LHCN-M2 (cell line): ENCODE measurements at regions not wholly inside any gene's neighbourhood (a gene's known extent, or its start where the extent isn't known, plus 50 kb on each side); places are given as distances from the start of the nearest gene placed in this dataset.
A peak's percentile ranks its signal among the peaks of the same experiment; 100 is the strongest.
"Not testable (repeated sequence)": the region's sequence is repeated elsewhere in the genome, so short reads cannot be mapped to it uniquely, and the experiment has no call there.

Experiments used
- DNase-seq: peaks from one replicate; pipeline ENCODE4 v3.0.0-alpha.2; 2012; ENCODE audit warnings: low read depth

DNA sequence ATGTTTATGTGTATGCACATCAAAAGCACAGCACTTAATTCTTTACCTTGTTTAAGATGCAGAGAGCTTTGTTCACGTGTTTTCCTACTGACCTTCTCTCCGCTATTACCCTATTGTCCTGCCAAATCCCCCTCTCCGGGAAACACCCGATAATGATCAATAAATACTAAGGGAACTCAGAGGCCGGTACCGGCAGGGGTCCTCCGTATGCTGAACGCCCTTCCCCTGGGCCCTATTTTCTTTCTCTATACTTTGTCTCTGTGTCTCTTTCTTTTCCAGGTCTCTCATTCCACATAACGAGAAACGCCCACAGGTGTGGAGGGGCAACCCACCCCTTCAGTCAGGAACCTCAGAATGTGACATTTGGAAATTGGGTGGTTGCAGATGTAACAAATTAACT lies 160.1 kb downstream of the ADRA2C start:
- DNase-seq: not testable (repeated sequence)

DNA sequence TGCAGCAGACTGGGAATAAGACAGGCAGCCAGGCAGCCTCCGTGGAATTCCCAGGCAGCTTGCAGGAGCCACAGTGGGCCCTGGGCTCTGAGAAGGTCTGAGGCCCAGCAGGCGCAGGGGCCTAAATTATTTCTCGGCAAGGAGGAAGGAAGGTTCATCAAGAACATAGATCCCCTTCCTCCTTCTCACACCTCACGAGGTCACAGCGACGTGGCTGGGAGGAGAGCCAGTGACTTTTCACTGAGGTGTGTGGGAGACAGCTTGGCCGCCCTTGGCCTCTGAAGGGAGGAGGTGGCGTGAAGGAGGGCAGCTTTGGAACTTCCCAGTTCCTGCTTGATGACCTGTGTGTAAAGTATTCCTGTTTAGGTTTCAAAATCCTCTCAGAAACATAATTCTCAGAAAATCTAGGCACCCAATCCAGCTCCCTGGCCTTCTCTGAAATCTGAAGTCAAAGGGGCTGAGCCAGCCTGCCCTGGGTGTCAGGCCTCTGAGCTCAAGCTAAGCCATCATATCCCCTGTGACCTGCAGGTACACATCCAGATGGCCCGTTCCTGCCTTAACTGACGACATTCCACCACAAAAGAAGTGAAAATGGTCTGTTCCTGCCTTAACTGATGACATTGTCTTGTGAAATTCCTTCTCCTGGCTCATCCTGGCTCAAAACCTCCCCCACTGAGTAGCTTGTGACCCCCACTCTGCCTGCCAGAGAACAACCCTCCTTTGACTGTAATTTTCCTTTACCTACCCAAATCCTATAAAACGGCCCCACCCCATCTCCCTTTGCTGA lies 161.0 kb downstream of the ADRA2C start:
- DNase-seq: not testable (repeated sequence)

DNA sequence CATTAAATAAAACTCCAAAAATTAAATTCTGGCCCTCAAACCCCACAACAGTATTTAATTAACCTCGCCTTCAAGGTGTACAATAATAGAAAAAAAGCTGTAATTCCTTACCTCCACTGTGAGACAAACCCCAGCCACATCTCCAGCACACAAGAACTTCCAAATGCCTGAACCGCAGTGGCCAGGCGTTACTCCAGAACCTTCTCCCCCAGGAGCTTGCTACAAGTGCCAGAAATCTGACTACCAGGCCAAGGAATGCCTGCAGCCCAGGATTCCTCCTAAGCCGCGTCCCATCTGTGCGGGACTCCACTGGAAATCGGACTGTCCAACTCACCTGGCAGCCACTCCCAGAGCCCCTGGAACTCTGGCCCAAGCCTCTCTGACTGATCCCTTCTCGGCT lies 163.2 kb downstream of the ADRA2C start:
- not testable (repeated sequence) for DNase-seq

DNA sequence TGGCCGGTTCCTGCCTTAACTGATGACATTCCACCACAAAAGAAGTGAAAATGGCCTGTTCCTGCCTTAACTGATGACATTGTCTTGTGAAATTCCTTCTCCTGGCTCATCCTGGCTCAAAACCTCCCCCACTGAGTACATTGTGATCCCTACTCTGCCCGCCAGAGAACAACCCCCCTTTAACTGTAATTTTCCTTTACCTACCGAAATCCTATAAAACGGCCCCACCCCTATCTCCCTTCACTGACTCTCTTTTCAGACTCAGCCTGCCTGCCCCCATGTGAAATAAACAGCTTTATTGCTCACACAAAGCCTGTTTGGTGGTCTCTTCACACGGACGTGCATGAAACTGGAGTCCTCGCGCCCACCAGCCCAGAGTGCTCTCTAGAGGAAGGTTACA lies 166.5 kb downstream of the ADRA2C start:
- not testable (repeated sequence) for DNase-seq

DNA sequence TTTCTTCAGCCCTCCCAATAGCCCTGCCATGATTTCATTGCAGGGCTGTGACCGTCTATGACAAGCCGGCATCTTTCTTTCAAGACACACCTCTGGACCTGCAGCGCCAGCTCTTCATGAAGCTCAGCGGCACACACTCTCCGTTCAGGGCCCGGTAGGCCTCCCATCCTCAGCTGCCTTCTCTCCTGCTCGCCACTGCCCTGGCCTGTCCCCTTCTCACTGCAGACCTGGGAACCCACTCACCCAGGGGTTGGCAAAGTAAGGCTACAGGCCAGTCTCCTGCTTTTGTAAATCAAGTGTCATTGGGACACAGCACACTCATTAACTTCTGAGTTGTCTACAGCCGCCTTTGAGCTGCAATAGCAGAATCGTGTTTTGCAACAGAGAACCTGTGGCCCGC lies 169.2 kb downstream of the ADRA2C start:
- DNase-seq: not testable (repeated sequence)

DNA sequence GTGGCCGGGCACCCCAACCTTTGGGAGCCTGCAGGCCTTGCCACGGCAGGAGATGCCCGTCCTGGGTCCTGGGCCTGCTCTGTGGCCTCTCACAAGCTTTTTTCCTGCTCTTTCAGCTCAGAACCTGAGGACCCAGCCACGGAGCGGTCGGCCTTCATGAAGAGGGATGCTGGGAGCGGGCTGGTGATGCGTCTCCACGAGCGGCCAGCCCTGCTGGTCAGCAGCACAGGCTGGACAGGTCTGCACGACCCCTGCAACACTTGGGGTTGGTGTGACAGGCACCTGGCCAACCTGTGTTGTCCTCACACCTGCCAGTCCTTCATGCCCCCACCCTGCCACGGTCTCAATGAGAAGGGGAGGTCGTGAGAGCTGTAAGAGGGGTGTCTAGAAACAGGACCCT lies 170.0 kb downstream of the ADRA2C start:
- DNase-seq: no peak

DNA sequence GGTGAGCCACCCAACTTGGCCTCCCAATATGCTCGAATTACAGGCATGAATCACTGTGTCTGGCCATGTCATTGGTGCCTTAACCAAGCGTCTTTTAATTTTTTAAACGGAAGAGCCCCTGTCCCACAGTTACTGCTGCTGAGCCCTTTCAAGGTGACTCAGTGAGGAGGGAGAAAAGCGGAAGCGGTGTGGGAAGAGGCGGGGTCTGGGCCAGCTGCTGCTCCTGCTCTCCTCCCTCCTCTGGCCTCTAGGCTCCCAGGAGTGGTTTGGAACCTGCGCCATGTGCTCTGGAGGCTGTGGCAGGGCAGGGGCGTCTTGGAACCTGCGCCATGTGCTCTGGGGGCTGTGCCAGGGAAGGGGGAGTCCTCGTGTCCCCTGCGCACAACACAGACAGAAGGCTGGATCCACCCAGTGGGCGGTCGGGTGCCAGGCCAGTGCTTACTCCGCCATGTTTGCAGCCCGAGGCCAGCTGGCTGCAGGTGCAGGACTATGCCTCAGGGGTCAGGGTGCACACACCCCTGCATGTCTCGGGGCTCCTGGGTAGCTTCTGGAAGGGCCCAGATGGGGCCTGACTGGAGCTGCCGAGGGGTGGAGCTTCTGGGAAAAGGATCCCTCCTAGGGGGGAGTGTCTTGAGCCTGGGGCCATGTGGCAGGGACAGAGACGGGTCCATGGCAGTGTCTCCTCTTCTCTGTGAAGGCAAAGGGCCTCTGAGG lies 171.8 kb downstream of the ADRA2C start:
- DNase-seq: peak; percentile 59

DNA sequence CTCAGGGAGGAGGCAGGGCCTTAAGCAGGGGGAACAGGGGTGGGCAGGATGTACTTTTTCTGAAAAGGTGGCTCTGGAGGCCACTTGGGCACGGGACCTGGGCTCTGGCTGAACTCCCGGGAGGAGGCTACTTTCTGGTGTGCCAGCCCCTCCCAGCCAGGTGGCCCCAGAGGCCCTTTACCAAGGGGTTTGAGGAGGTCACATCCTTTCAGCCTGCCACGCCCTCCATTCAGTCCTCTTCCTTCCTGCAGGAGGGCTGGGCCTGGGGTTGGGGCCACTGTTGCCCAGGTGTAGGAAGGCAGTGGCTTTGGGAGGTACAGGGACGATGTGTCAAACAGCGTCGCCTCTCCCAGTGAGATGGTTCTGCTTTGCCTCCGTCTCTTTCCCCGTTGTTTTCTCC lies 172.5 kb downstream of the ADRA2C start:
- not testable (repeated sequence) for DNase-seq

DNA sequence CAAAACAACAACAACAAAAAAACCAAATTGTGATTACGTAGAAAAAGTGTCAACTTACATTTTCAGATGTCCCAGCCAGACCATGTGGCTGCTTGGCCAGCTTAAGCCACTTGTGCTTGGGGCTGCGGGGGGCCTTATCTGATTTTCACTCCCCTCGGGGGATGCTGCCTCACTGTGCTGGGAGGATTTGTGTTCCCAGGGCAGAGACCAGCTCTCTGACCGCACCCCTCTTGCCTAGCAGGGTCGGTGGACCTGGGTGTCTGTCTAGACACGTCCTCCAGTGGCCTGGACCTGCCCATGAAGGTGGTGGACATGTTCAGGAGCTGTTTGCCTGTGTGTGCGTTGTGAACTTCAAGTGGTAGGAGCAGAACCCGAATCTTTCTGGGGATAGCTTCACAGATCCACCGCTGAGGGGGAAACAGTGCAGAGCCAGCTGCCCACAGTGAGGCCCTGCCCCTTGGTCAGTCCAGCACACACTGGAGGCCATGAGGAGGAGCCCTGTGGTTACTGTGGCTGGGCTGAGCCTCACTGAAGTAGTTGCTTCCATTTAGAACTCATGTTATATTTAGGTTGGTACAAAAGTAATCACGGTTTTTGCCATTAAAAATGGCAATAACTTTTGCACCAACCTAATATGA lies 173.9 kb downstream of the ADRA2C start:
- DNase-seq: peak; percentile 67

DNA sequence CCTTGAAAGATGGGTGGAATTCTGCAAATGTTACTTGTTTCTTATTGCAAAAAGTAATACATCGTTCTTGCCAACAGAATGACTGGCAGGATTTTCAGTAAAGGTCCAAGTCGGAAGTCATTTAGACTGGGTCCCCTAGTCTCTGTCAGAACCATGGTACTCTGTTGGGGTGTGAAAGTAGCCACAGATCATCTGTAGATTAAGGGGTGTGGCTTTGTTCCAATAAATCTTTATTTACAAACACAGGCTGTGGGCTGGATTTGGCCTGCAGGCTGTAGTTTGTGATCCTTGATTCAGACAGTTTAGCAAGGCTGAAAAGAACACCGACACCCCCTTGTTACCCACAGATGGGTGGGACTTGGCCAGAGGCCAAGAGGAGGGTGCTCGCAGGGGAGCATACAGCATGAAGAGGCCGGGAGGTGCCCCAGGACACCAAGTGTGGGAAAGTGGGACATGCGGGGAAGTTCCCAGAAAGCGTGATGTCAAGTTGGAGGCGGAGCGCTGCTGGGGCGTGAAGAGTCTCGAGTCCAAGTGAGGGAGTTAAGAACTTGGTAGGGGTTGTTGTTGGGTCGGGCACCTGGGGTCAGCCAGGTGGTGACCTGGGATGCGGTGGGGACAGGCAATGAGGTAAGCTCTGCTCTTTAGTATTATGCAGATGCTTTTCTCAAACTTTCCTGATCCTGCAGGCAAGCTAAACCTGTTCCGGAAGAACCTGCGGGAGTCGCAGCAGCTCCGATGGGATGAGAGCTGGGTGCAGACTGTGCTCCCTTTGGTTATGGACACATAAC lies 175.7 kb downstream of the ADRA2C start:
- DNase-seq: not testable (repeated sequence)

DNA sequence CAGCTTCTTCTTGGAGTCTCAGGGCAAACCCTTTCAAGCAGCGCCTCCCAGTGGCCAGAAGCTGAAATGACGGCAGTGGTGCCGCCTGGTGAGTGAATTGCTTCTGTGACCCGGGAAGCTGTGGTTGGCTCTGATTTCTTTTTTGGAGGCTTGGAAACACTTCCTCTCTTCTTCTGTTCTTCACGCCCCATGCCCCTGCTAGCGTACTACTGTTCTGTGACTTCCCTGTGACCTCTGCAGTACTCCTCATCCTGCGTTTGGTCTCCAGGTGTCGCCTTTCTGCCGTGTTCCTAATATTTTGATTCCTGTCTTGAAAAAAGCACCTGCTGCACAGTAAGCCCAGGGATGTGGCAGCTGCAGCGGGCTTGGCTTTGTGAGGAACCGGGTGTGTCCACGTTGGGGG lies 176.4 kb downstream of the ADRA2C start:
- DNase-seq: peak; percentile 62

DNA sequence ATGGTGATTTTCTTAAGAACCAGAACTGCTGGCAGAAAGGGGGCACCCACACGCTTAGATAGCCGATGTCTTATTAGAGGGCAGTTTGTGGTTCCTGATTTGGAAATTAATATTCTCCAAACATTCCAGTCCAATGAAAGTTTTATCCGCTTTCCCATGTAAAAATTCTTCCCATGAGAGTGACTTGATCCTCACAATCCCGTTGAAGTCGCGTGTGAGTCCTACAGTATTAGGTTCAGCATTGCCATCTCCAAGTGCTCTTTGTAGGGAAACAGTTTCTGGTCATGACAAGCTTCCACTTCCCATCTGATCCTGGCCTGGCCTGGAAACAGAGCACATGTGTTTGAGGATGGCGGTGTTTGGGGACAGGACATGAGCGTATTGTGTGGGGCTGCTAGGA lies 176.9 kb downstream of the ADRA2C start:
- peak; percentile 29 for DNase-seq

DNA sequence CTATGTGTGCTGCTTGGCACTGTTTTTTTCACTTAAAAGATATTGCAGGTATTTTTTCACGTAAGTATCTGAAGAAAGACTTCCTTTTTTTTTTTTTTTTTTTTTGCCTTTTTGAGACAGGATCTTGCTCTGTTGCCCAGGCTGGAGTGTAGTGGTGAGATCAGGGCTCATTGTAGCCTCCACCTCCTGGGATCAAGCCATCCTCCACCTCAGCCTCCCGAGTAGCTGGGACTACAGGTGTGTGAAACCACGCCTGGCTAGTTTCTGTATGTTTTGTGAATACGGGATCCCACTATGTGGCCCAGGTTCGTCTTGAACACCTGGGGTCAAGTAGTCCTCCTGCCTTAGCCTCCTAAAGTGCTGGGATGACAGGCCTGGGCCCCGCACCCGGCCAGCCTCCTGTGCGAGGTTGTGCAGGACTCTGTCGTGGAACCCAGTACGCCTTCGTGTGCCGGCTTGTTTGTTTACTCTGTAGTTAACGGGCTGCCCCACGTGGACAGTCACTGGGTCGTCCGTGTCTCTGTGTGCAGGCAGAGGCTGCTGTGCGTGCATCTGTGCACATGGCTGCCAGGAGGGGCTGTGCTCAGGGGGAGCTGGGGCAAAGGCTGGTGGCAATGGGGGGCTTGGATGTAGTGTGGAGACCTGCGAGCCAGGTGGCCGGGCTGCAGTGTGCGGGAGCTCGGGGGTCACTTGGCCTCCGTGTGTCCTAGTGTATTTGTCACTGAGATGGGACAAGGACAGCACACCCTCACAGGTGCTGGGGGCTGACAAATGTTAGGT lies 179.5 kb downstream of the ADRA2C start:
- no peak for DNase-seq

DNA sequence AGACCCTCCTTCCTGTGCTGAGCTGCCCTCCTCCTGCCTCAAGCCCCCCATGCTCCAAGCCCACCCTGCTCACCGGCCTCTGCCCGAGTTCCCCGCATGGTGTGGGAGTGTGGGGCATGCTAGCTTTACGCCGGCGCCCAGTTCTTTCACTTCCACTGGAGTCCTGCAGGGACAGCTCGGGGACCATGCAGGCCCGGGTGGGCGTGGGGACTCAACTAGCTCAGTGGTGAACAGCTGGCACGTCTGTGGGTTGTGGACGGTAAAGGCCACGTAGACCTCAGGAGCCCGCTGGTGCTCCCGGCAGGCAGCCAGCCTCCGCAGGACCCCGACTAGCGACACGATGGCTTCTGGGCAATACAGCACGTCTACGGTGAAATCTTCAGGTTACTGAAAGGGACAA lies 180.4 kb downstream of the ADRA2C start:
- not testable (repeated sequence) for DNase-seq

DNA sequence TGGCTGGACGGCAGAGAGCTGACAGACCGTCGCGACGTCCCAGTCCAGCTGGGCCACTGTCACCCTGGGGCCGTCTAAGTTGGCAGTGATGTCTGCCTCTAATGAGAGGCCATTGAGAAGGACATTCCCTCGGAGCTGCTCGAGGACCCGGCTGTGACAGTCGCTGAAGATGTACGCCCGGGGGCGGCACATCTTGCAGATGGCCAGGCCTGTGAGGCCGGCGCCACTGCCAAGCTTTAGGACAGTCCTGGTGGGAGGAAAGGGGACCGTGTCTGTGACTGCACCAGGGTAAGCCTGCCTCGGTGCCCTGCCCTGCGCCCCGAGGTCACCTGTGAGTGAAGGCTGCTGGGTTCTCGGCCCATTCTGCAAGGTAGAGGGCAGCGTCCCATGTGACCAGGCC lies 181.6 kb downstream of the ADRA2C start:
- DNase-seq: not testable (repeated sequence)

DNA sequence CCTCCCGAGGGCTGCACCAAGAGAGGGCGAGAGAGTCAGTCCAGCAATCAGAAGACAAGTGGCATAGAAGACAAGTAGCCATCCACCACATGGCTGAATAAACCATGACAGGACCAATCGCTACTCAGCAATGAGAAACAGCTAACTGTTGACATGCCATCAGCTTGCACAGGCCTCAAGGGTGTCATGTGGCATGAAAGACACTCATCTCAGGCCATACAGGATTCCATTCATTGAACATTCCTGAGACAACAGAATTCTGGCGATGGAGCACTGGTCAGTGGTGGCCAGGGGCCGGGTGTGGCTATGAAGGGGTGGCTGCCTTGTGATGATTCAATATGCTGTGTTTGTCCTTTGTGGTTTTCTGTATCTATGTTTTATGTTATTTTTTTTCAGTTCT lies 182.0 kb downstream of the ADRA2C start:
- DNase-seq: peak; percentile 31

DNA sequence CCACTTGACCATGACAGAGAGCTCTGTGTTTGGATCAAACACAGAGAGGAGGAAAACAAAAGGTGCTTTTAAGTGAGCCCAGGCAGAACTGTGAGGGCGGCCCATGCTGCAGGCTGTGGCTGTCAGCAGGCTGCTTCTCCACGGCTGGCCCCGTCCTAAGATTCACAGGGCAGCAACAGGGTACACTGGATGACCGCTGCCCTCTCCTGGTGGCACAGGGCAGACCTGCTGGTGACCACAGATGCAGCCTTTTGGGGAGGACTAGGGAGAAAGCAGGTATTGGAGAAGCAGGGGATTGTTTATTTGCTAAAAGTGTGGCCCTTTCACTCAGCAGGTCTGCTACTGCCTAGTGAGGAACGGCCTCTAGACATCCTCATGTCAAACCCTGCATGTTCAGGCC lies 183.7 kb downstream of the ADRA2C start:
- DNase-seq: peak; percentile 38

DNA sequence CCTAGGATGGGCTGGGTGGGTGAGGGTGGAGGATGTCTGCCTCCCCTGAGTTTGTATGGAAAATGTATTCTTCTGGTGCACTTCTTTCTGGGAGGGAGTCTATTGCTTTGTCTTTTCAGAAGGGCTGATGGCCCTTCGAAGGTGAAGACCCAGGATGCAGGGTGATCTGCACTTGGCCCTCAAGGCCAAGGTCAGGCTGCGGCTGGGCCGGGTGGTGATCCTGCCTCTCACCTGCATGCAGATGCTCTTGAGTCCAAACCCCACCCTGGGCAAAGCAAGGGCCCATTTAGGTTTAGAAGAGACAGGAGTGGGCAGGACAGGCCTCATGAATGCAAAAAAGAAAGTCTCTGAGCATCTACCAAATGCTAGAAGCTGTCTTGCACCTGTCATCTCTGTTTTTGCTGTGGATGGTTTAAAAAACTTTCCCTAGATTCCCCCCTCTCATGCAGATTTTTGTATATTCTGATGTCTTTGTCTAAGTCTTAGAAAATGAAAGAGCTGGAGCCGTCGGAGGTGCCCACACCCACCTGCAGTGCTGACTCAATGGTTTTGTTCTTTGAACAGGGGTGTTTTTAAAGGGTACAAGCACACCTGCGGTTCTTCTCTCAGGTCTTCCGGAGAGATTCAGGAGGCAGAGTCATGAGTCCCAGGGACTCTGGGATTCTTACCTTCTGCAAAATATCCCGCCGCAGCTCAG lies 186.4 kb downstream of the ADRA2C start:
- not testable (repeated sequence) for DNase-seq

DNA sequence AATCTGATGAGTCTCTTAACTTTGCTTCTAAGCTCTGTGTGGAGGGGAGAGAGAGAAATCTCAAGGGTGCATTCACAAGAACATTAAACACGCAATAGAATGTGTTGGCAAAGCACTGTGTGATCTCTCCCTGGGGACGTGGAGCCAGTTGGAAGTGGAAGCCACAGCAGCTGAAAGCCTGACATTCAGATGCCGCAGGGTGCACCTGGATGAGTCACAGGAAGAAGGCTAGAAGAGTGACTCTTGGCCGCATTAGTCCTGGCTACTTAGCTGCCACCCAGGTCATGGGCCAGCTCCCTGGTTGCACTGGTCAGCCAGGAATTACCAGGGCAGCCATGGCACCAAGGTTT lies 186.9 kb downstream of the ADRA2C start:
- DNase-seq: peak; percentile 76

DNA sequence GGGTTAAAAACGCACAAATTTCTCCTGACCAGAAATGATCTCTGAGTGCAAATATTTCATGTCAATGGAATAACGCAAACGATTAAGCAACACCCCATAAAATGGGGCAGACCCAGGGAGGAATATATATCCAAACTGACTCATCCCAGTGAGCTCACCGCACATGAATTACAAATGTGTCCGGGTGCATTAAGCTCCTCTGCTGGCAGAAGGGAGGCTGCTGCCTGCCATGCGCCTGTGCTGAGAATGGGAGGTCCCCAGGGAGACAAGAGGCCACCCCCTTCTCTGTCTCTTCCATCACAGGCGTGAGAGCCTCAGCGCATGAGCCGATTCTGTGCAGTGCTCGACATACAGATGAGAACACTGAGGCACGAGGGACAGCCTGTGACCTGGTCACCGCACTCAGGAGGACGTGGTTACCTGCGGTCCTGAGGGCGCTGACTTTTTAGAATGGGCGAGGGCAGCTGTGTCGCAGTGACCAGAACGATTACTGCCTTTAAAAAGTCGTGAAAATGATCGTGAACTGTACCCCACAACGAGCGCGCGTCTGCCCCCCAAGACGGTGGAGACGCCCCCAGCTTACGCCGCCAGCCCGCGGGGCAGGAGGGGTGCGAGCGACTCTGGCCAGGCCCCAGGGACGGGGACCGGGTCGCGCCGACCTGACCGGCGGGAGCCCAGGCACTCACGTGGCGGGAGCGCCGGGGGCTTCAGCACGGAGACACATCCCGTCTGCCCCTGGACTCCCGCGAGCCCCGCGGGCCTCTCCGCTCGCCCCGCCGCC lies 188.5 kb downstream of the ADRA2C start:
- DNase-seq: peak; percentile 96
